Uterus (tissue), 2 donors: ENCODE measurements at regions not wholly inside any gene's neighbourhood (a gene's known extent, or its start where the extent isn't known, plus 50 kb on each side); places are given as distances from the start of the nearest gene placed in this dataset.

Experiments
- POLR2A ChIP-seq, 2 donors: fragments of 450-650 bp; IDR thresholded peaks; one replicate each; pipeline ENCODE4 v1.6.1; 2016; ENCODE audit warnings: antibody characterized with exemption in 2 of 2, mild to moderate bottlenecking in 1 of 2, moderate library complexity in 1 of 2
- TF ChIP-seq, protein P1 (sequence below), 4 experiments: fragments of 200-600 bp in 2 of 4; fragments of 450-650 bp in 2 of 4; sonication (generic) in 2 of 4; IDR thresholded peaks; one replicate each; pipeline ENCODE4 v1.5.1; 2016 to 2019; ENCODE audit warnings: antibody characterized with exemption in 4 of 4, mild to moderate bottlenecking in 2 of 4, moderate library complexity in 1 of 4

DNA sequence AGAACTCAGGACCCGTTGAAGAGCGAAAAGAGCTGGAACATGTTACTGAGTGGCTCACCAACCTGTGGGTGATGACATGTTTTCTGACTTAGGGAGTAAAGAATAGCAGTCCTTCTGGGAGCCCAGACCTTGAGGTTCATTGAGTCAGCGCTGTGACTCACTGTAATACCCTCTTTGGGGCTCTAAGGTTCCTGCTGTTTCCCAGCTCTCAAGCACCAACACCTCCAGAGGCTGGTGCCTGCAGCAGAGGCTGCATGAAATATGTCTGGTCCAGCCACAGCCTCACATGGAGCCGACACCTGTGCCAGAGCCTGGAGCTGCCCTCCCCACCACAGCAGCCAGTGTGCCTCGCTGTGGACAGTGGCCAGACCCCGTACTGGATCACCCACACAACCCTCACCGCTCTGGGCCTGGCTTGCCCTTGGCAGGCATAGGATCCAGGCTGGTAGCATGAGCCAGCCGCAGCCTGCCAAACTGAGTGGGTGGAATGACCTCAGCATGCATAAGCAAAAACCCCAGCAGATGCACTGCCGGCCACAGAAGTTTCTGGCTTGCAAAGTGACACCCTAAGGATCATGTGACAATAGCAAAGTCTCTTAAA lies 143.5 kb upstream of the MRPS30 start:
- TF ChIP-seq, protein P1, sequence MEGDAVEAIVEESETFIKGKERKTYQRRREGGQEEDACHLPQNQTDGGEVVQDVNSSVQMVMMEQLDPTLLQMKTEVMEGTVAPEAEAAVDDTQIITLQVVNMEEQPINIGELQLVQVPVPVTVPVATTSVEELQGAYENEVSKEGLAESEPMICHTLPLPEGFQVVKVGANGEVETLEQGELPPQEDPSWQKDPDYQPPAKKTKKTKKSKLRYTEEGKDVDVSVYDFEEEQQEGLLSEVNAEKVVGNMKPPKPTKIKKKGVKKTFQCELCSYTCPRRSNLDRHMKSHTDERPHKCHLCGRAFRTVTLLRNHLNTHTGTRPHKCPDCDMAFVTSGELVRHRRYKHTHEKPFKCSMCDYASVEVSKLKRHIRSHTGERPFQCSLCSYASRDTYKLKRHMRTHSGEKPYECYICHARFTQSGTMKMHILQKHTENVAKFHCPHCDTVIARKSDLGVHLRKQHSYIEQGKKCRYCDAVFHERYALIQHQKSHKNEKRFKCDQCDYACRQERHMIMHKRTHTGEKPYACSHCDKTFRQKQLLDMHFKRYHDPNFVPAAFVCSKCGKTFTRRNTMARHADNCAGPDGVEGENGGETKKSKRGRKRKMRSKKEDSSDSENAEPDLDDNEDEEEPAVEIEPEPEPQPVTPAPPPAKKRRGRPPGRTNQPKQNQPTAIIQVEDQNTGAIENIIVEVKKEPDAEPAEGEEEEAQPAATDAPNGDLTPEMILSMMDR (IDR thresholded peaks at IDR 0.05) = no peak
- TF ChIP-seq POLR2A (IDR thresholded peaks at IDR 0.05) = no peak
